ENCODE measurements at regions not wholly inside any gene's neighbourhood (a gene's known extent, or its start where the extent isn't known, plus 50 kb on each side); places are given as distances from the start of the nearest gene placed in this dataset.

DNA sequence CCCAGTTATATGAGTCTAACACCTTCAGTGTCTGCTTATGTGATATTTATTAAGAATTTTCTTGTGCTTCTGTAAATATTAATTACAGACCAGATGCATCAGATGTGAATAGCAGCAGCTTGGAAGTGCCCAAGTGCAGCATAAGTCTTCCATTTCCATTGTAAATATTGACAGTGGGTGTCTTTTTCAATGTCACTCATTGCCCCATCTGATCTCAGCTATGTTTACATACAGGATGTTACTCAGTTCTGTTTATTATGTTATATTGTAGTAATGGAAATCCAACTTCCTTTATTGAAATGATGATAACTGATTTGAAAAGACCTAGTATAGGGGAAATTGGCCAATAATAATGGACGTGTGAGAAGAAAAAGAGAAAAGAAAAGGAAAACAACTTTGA is 296.7 kb downstream of the SAMD5 start:
- TF ChIP-seq, protein P1, sequence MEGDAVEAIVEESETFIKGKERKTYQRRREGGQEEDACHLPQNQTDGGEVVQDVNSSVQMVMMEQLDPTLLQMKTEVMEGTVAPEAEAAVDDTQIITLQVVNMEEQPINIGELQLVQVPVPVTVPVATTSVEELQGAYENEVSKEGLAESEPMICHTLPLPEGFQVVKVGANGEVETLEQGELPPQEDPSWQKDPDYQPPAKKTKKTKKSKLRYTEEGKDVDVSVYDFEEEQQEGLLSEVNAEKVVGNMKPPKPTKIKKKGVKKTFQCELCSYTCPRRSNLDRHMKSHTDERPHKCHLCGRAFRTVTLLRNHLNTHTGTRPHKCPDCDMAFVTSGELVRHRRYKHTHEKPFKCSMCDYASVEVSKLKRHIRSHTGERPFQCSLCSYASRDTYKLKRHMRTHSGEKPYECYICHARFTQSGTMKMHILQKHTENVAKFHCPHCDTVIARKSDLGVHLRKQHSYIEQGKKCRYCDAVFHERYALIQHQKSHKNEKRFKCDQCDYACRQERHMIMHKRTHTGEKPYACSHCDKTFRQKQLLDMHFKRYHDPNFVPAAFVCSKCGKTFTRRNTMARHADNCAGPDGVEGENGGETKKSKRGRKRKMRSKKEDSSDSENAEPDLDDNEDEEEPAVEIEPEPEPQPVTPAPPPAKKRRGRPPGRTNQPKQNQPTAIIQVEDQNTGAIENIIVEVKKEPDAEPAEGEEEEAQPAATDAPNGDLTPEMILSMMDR (IDR thresholded peaks at IDR 0.05; ENCODE audit: low read depth, low read length) = no peak
- no peak overlapping the region for H3K4me3 ChIP-seq (ENCODE audit: low read depth, low read length)

DNA sequence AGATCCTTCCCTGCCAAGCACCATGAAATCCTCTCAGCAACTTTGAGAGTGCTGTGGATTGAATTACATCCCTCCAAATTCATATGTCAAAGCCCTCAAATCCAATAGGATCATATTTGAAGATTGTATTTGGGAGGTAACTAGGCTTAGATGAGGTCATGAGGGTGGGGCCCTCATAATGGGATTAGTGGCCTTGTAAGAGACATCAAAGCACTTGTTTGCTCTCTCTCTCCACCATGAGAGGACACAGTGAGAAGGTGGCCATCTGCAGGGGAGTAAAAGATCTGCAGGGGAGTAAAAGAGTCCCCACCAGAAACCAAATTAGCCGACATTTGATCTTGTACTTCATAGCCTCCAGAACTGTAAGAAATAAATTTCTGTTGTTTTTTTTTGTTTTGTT is 298.2 kb downstream of the SAMD5 start:
- TF ChIP-seq, protein P1 (IDR thresholded peaks at IDR 0.05; ENCODE audit: low read depth, low read length) = no peak
- H3K4me3 ChIP-seq (ENCODE audit: low read depth, low read length) = no peak overlapping the region

DNA sequence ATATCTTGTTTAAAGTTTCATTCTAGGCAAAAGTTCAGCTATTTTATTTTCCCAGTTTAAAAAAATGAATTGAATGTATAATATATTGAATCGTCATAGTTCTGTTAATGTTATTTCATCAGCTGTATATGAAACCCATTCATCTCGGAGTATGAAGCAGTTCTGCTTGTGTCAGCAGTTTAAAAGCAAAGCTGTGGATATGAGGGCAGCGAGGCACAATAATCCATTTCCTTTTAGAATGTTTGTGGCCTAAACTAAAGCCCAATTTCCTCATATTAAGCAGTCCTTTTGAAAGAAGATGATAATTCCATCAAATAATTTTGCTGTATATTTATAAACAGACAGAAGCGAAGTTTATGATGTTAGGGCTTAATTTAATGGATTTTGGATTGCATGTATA is 300.1 kb downstream of the SAMD5 start:
- H3K4me3 ChIP-seq (ENCODE audit: low read depth, low read length) = no peak overlapping the region
- TF ChIP-seq, protein P1 (IDR thresholded peaks at IDR 0.05; ENCODE audit: low read depth, low read length) = no peak

DNA sequence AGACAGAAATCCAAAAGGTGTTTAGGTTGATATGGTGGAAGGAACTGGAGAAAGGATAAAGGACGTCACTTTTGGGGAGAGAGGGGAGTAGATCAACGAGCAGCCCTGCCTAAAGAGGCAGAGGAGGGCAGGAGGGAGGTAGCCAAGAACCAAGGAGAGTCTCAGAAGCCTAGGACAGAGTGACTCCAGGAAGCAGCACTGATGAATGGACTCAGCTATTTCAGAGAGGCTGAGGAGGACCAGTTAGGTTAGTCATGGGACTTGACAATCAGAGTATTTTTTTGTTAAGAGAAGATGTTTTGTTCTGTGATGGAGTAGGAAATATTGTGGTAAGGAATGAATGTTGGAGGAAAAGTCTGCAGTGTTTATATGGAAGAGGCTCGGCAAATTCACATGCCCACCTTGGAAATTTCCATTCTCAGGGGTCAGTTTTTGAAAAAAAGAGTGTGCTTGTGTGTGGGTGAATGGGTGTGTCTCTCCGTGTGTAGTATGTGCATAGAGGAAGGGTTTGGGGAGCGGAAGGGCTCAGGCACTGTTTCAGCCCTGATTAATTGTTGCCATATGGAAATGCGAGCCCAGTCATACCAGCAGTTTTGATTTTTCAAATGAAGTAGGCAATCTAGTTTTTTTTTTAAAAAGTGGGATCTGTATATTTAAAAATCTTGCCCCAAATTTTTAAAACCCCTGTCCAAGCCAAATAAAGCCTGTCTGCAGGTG is 303.6 kb downstream of the SAMD5 start:
- H3K4me3 ChIP-seq (ENCODE audit: low read depth, low read length) = no peak overlapping the region
- TF ChIP-seq, protein P1 (IDR thresholded peaks at IDR 0.05; ENCODE audit: low read depth, low read length) = no peak

DNA sequence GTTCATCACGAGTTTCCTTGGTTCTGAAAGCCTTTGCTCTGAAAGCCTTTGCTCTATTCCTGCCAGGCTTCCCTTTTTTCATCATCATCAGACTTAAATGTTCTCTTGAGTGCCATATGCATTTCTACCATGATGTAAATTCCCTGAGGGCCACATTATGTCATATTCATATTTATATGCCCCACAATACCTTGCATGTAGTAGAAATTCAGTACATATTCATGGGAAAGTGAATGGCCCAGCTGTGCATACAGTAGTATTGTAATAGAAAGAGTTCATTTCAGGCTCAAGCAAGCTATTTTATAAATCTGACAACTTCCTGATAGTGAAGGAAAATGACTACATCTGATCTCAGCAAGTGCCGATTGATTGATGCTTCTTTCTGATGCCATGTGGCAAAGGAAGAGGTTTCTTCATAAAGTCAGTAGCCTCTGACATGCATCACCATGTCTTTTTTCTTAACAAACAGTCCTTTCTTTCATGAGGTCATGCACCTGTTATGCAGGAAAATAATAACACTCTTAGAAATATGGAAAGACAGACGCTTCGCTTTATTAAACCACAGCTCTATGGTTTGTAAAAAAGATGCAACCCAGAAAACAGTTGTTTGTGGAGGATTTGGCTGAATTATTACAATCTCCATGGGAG is 308.7 kb downstream of the SAMD5 start:
- TF ChIP-seq, protein P1 (IDR thresholded peaks at IDR 0.05; ENCODE audit: low read depth, low read length) = no peak
- H3K4me3 ChIP-seq (ENCODE audit: low read depth, low read length) = no peak overlapping the region

DNA sequence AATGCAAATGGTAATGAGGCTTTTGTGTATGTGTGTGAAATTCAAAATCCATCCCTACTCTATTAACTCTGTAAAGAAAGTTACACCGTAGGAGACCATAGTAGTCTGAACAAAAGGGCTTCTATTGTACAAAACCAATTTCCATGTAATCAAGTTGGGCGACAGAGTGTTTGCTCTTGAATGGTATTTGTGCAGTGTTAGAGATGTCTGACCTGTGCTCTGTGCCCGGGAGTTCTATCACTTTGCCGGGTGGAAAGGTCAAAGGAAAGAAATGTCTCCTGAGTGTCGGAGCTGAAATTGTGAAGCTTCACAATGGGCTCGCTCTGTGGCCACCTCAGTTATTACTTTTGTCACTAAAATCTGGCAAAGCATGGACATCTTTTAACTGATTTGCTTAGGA is 312.0 kb downstream of the SAMD5 start:
- H3K4me3 ChIP-seq (ENCODE audit: low read depth, low read length) = no peak overlapping the region
- TF ChIP-seq, protein P1 (IDR thresholded peaks at IDR 0.05; ENCODE audit: low read depth, low read length) = no peak

DNA sequence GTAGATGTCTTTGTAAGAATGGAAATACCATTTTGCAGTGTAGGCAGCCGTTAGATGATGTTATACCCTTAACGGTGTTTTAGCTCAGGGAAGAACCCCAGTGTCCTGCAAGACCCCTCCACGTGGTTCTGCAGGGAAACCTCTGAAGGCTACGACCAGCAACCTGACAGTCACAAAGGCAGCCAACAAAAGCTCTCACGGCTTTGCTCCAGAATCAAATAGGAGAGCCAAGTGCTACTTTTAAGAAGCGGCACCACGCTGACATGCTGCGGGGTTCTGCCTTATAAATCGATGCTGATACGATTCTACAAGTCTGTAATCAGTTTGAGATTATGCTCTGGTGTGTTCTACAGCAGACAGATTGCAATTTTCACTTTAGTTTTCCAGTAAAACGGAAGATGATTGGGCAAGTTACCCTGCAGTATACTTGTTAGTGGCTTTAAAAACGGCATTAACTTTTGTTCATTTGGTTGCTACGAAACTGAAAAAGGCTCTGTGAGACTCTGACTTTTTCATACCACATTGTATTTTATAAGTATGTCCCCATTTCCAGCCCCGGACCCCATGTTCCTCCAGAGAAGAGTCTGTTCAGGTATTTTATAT is 312.9 kb downstream of the SAMD5 start:
- TF ChIP-seq, protein P1 (IDR thresholded peaks at IDR 0.05; ENCODE audit: low read depth, low read length) = no peak
- no peak overlapping the region for H3K4me3 ChIP-seq (ENCODE audit: low read depth, low read length)

Measured in WI38 (cell line).